Neural crest cell (in vitro differentiated cells): ENCODE measurements at regions not wholly inside any gene's neighbourhood (a gene's known extent, or its start where the extent isn't known, plus 50 kb on each side); places are given as distances from the start of the nearest gene placed in this dataset.
"Not testable (repeated sequence)": the region's sequence is repeated elsewhere in the genome, so short reads cannot be mapped to it uniquely, and the experiment has no call there.

Source experiments
- DNase-seq: peaks from one replicate; pipeline ENCODE4 v3.0.0; 2021; ENCODE audit warnings: low read depth, mixed read lengths, low spot score
- H3K27ac Mint-ChIP-seq: one replicate; pipeline ENCODE4 v1.8.0; 2021; ENCODE audit warnings: mild to moderate bottlenecking, mixed read lengths; ENCODE audit not compliant: unreplicated experiment
- H3K27me3 Mint-ChIP-seq: 2 replicates; pipeline ENCODE4 v1.8.0; 2021; ENCODE audit warnings: low read depth, mild to moderate bottlenecking, mixed read lengths
- H3K36me3 Mint-ChIP-seq: 2 replicates; pipeline ENCODE4 v1.8.0; 2021; ENCODE audit warnings: low read depth, mild to moderate bottlenecking, mixed read lengths
- H3K4me1 Mint-ChIP-seq: 2 replicates; pipeline ENCODE4 v1.8.0; 2021; ENCODE audit warnings: mixed read lengths
- H3K4me3 Mint-ChIP-seq: one replicate; pipeline ENCODE4 v1.8.0; 2021; ENCODE audit warnings: mild to moderate bottlenecking, mixed read lengths
- H3K9me3 Mint-ChIP-seq: 2 replicates; pipeline ENCODE4 v1.8.0; 2021; ENCODE audit warnings: mixed read lengths
- CTCF ChIP-seq: fragments of 200-600 bp; sonication (generic); conservative IDR thresholded peaks from 2 replicates; pipeline ENCODE4 v1.5.0; 2021; ENCODE audit warnings: antibody characterized with exemption, mild to moderate bottlenecking

- no peak for DNase-seq
- Mint-ChIP-seq H3K27ac (no peak overlapping the region), H3K9me3 (no peaks in the 10 kb centered on the region), H3K4me3 (no peak overlapping the region), H3K27me3 (no peaks in the 10 kb centered on the region), H3K36me3 (no peaks in the 10 kb centered on the region), H3K4me1 (no peaks in the 10 kb centered on the region)
- no peak for TF ChIP-seq CTCF
Measured at GRCh38 chr5:99020698-99021048, 91.9 kb upstream of the CHD1 start.

DNA sequence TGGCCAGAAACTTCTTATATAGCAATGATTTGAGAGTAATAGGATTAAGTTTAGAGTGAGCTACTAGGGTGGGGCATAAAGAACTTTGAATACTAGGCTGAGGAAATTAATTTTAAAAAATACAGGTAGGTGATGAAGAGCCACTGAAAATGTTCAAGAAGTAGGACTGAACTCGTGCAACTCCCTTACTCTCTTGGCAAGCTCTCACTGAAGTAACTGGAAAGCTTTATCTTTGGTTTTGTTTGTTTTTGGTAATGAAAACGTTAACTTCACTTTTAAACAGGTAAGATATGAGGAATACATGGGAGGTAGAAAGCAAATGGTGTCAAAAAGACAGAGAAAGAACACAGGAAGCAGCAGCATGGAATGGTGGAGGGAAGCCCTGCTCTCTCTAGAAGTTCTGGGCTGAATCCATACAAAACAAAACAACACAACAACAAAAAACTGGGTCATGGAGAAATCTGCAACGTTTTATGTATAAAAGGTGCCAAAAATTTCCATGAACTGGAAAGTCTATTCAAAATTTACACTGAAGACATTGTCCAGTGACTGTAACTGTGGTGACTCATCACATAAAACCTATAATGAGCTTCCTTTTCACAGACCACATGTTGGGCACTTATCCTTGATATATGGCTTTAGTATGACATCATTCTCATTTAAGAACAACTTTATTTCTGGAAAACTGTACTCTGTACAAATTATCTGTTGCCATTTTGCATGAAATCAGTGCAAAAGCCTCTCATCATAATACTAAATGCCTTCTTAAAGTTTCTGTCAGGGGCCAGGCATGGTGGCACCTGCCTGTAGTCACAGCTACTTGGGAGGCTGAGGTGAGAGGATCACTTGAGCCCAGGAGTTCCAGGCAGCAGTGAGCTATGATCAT, 91.2 kb upstream of the CHD1 start:
- peaks cover 3% of the 10 kb centered on the region for H3K36me3 Mint-ChIP-seq
- H3K4me3 Mint-ChIP-seq, result no peak overlapping the region
- H3K27ac Mint-ChIP-seq, result no peak overlapping the region
- TF ChIP-seq CTCF, result no peak
- no peaks in the 10 kb centered on the region for H3K9me3 Mint-ChIP-seq
- no peak for DNase-seq
- H3K4me1 Mint-ChIP-seq, result no peaks in the 10 kb centered on the region
- H3K27me3 Mint-ChIP-seq, result no peaks in the 10 kb centered on the region

DNA sequence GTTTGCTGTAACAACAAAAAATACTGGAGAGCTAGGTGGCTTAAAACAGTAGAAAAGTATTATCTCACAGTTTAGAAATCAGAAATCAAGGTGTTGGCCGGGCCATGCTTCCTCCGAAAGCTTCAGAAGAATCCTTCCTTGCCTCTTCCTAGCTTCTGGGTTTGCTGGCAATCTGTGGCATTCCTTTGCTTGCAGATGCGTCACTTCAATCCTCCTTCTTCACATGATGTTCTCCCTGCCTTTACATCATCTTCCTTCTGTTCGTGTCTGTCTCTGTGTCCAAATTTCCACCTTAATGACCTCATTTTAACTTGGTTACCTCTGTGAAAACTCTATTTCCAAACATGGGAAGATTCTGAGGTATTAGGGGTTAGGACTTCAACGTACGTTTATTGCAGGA, 90.4 kb upstream of the CHD1 start:
- no peak for TF ChIP-seq CTCF
- Mint-ChIP-seq H3K27ac (no peak overlapping the region), H3K36me3 (peaks cover 3% of the 10 kb centered on the region), H3K4me3 (no peak overlapping the region), H3K9me3 (no peaks in the 10 kb centered on the region), H3K27me3 (no peaks in the 10 kb centered on the region), H3K4me1 (no peaks in the 10 kb centered on the region)
- no peak for DNase-seq

DNA sequence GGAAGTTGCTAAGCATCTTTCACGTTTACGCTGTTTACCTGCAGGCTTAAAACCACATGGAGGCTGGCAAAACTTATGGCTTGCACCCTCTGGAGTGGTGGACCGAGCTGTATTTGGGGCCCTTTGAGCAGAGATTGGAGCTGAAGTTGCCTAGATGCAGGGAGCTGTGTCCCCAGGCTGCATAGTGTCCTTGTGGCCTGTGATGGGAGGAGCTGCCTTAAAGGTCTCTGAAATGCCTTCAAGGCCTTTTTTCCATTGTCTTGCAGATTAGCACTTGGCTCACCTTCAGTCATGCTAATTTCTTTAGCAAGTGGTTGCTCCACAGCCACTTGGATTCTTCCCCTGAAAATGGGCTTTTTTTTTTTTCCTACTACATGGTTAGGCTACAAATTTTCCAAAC, 81.5 kb upstream of the CHD1 start:
- no peak overlapping the region for H3K27ac Mint-ChIP-seq
- H3K4me3 Mint-ChIP-seq, result no peak overlapping the region
- H3K36me3 Mint-ChIP-seq, result peaks cover 7% of the 10 kb centered on the region
- peaks cover 10% of the 10 kb centered on the region for H3K4me1 Mint-ChIP-seq
- no peak for TF ChIP-seq CTCF
- DNase-seq, result no peak
- no peaks in the 10 kb centered on the region for H3K27me3 Mint-ChIP-seq
- peaks cover 4% of the 10 kb centered on the region for H3K9me3 Mint-ChIP-seq

DNA sequence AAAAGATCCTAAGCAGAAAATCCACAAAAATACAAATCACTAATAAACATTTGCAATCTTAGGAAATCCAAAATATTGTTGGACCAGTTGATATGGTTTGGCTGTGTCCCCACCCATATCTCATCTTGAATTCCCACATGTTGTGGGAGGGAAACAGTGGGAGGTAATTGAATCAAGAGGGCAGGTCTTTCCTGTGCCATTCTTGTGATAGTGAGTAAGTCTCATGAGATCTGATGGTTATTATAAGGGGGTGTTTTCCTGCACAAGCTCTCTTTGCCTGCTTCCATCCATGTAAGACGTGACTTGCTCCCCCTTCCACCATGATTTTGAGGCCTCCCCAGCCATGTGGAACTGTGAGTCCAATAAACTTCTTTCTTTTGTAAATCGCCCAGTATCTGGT, 79.2 kb upstream of the CHD1 start:
- not testable (repeated sequence) for H3K36me3 Mint-ChIP-seq, H3K4me3 Mint-ChIP-seq, H3K9me3 Mint-ChIP-seq, H3K27ac Mint-ChIP-seq, DNase-seq, H3K27me3 Mint-ChIP-seq
- H3K4me1 Mint-ChIP-seq, result peaks cover 13% of the 10 kb centered on the region

- Mint-ChIP-seq H3K9me3 (peaks cover 5% of the 10 kb centered on the region), H3K4me3 (no peak overlapping the region), H3K27me3 (no peaks in the 10 kb centered on the region), H3K27ac (no peak overlapping the region), H3K36me3 (no peaks in the 10 kb centered on the region), H3K4me1 (peaks cover 9% of the 10 kb centered on the region)
- DNase-seq, result no peak
- TF ChIP-seq CTCF, result no peak
Measured at GRCh38 chr5:99005506-99005905, 76.7 kb upstream of the CHD1 start.
